Sigmoid colon (tissue), 4 donors: ENCODE measurements at regions not wholly inside any gene's neighbourhood (a gene's known extent, or its start where the extent isn't known, plus 50 kb on each side); places are given as distances from the start of the nearest gene placed in this dataset.
"Not testable (repeated sequence)": the region's sequence is repeated elsewhere in the genome, so short reads cannot be mapped to it uniquely, and the experiment has no call there.

ENCODE experiments used
- CTCF ChIP-seq, 4 experiments: fragments of 450-650 bp in 3 of 4; fragments of 200-600 bp in 1 of 4; IDR thresholded peaks; one replicate each; pipeline ENCODE4 v1.5.1; 2016 to 2019; ENCODE audit warnings: antibody characterized with exemption in 4 of 4, mild to moderate bottlenecking in 3 of 4, moderate library complexity in 2 of 4
- EP300 ChIP-seq, 4 donors: sonication (generic); formaldehyde crosslinking; IDR thresholded peaks; one replicate each; pipeline ENCODE4 v1.6.1; 2017; ENCODE audit warnings: antibody characterized with exemption in 4 of 4

GRCh38 chr2:91571239-91571923 lies 2879.9 kb downstream of the RPIA start:
- not testable (repeated sequence) for TF ChIP-seq CTCF, EP300 (IDR thresholded peaks at IDR 0.05)
